Lung (tissue), 11 donors: ENCODE measurements at regions not wholly inside any gene's neighbourhood (a gene's known extent, or its start where the extent isn't known, plus 50 kb on each side); places are given as distances from the start of the nearest gene placed in this dataset.

Experiments used
- ATAC-seq: fragments of 200-7000 bp; cut with Tn5 transposase; one replicate; pipeline ENCODE4 v1.9.1; 2020; ENCODE audit warnings: moderate number of reproducible peaks; ENCODE audit not compliant: insufficient read depth, low FRiP score
- DNase-seq, 3 donors: peaks; one replicate each; pipeline ENCODE4 v3.0.0-alpha.2; 2013 to 2017
- H3K27ac ChIP-seq, 2 donors: one replicate each; pipeline ENCODE4 v1.5.1; 2013; ENCODE audit warnings: mild to moderate bottlenecking in 2 of 2, moderate library complexity in 2 of 2, control low read depth in 1 of 2, inconsistent platforms in 1 of 2, low read depth in 1 of 2, low read length in 1 of 2
- H3K27me3 ChIP-seq, 3 donors: one replicate each; pipeline ENCODE4 v1.5.1; 2013; ENCODE audit warnings: low read length in 2 of 3; ENCODE audit not compliant: control insufficient read depth in 3 of 3, insufficient read depth in 3 of 3
- H3K36me3 ChIP-seq, 4 donors: one replicate each; pipeline ENCODE4 v1.5.1; 2013; ENCODE audit warnings: low read length in 4 of 4, mild to moderate bottlenecking in 1 of 4, moderate library complexity in 1 of 4; ENCODE audit not compliant: control insufficient read depth in 4 of 4, insufficient read depth in 4 of 4
- H3K4me1 ChIP-seq, 5 donors: one replicate each; pipeline ENCODE4 v1.5.1; 2013; ENCODE audit warnings: low read length in 5 of 5, mild to moderate bottlenecking in 2 of 5, moderate library complexity in 1 of 5; ENCODE audit not compliant: control insufficient read depth in 5 of 5, insufficient read depth in 5 of 5
- H3K4me3 ChIP-seq: one replicate; pipeline ENCODE4 v1.5.1; 2013; ENCODE audit warnings: mild to moderate bottlenecking, control low read depth, moderate library complexity
- H3K9ac ChIP-seq, 2 donors: one replicate each; pipeline ENCODE4 v1.5.1; 2013; ENCODE audit warnings: low read length in 2 of 2, control low read depth in 1 of 2; ENCODE audit not compliant: insufficient read depth in 1 of 2
- H3K9me3 ChIP-seq, 4 donors: one replicate each; pipeline ENCODE4 v1.5.1; 2013; ENCODE audit warnings: low read length in 3 of 4, mild to moderate bottlenecking in 1 of 4, moderate library complexity in 1 of 4; ENCODE audit not compliant: control insufficient read depth in 4 of 4, insufficient read depth in 3 of 4
- CTCF ChIP-seq: IDR thresholded peaks from 2 replicates; pipeline ENCODE4 v1.5.1; 2012; ENCODE audit warnings: mild to moderate bottlenecking; ENCODE audit errors: control extremely low read depth, extremely low read depth
- WGBS, 2 donors: extraction: QIAGEN DNeasy Blood & Tissue Kit; methylation state at CpG; one replicate each; pipeline ENCODE4 v1.1.7; 2013; 5-methylcytosine and 5-hydroxymethylcytosine counted together
- donor health status: control.
- donor health status: control.
- donor health status: Bipolar disorder and iron deficiency.
- donor health status: healthy.
- donor health status: DM: yes; HTN: yes; CAD: no.

- H3K9ac ChIP-seq = no peak overlapping the region
- no peaks in the 10 kb centered on the region for H3K9me3 ChIP-seq
- H3K36me3 ChIP-seq = no peaks in the 10 kb centered on the region
- no peaks in the 10 kb centered on the region for H3K27me3 ChIP-seq
- H3K4me1 ChIP-seq = no peaks in the 10 kb centered on the region
- no peak for TF ChIP-seq CTCF
- DNase-seq (no peak), ATAC-seq (no peak)
- no peak overlapping the region for H3K27ac ChIP-seq
- H3K4me3 ChIP-seq = no peak overlapping the region
Measured at GRCh38 chr6:15864708-15865062, 201.9 kb upstream of the DTNBP1 start.

- Histone ChIP-seq H3K36me3 (no peaks in the 10 kb centered on the region), H3K4me3 (no peak overlapping the region), H3K4me1 (no peaks in the 10 kb centered on the region), H3K9me3 (no peaks in the 10 kb centered on the region), H3K9ac (no peak overlapping the region), H3K27ac (no peak overlapping the region), H3K27me3 (no peaks in the 10 kb centered on the region)
- TF ChIP-seq CTCF = no peak
- ATAC-seq (no peak), DNase-seq (no peak)
- 82 to 85% methylated on average over 7 of the region's 7 CpGs for WGBS, 2 donors
Measured at GRCh38 chr6:15864038-15864707, 201.3 kb upstream of the DTNBP1 start.

GRCh38 chr6:15862810-15863209 lies 200.0 kb upstream of the DTNBP1 start:
- WGBS, 2 donors = 86 to 89% methylated on average over 1 of the region's 1 CpG
- DNase-seq (no peak), ATAC-seq (no peak)
- no peaks in the 10 kb centered on the region for H3K27me3 ChIP-seq
- no peak overlapping the region for H3K27ac ChIP-seq
- no peaks in the 10 kb centered on the region for H3K4me1 ChIP-seq
- no peak overlapping the region for H3K4me3 ChIP-seq
- H3K36me3 ChIP-seq = no peaks in the 10 kb centered on the region
- H3K9me3 ChIP-seq = no peaks in the 10 kb centered on the region
- TF ChIP-seq CTCF = no peak
- no peak overlapping the region for H3K9ac ChIP-seq

GRCh38 chr6:15861486-15861885 lies 198.7 kb upstream of the DTNBP1 start:
- 95% methylated on average over 3 of the region's 3 CpGs for WGBS, 2 donors

More at GRCh38 chr6:15861486-15861885, 198.7 kb upstream of the DTNBP1 start:
- TF ChIP-seq CTCF = no peak
- H3K9ac ChIP-seq = no peak overlapping the region
- DNase-seq (no peak), ATAC-seq (no peak)
- no peak overlapping the region for H3K4me3 ChIP-seq
- no peaks in the 10 kb centered on the region for H3K36me3 ChIP-seq
- no peaks in the 10 kb centered on the region for H3K4me1 ChIP-seq
- no peaks in the 10 kb centered on the region for H3K27me3 ChIP-seq
- H3K27ac ChIP-seq = no peak overlapping the region
- no peaks in the 10 kb centered on the region for H3K9me3 ChIP-seq
